Thyroid gland (tissue), 4 donors: ENCODE measurements at regions not wholly inside any gene's neighbourhood (a gene's known extent, or its start where the extent isn't known, plus 50 kb on each side); places are given as distances from the start of the nearest gene placed in this dataset.

Source experiments
- DNase-seq, 2 donors: peaks; one replicate each; pipeline ENCODE4 v3.0.0-alpha.2; 2019
- H3K27ac ChIP-seq, 3 donors: fragments of 200-600 bp; sonication (generic); 1 replicate in 2 of 3; 2 replicates in 1 of 3; pipeline ENCODE4 v1.5.1; 2016 to 2019; ENCODE audit warnings: mild to moderate bottlenecking in 1 of 3, moderate library complexity in 1 of 3
- H3K27me3 ChIP-seq: fragments of 200-600 bp; sonication (generic); one replicate; pipeline ENCODE4 v1.5.1; 2019
- H3K36me3 ChIP-seq, 2 donors: fragments of 200-600 bp; sonication (generic); one replicate each; pipeline ENCODE4 v1.5.1; 2016 to 2019
- H3K4me1 ChIP-seq, 2 donors: fragments of 200-600 bp; sonication (generic); one replicate each; pipeline ENCODE4 v1.5.1; 2017 to 2019
- H3K4me3 ChIP-seq, 3 donors: fragments of 200-600 bp; sonication (generic); replicated peaks in 1 of 3; 1 replicate in 2 of 3; 2 replicates in 1 of 3; pipeline ENCODE4 v1.5.1; 2016; ENCODE audit warnings: mild to moderate bottlenecking in 1 of 3
- H3K9me3 ChIP-seq: fragments of 200-600 bp; sonication (generic); one replicate; pipeline ENCODE4 v1.5.1; 2017
- POLR2A ChIP-seq, 2 donors: fragments of 450-650 bp; IDR thresholded peaks; one replicate each; pipeline ENCODE4 v1.6.1; 2017; ENCODE audit warnings: antibody characterized with exemption in 2 of 2, mild to moderate bottlenecking in 2 of 2, moderate library complexity in 1 of 2
- WGBS, 2 donors: methylation state at CpG; one replicate each; pipeline ENCODE4 v1.1.5; 2017; 5-methylcytosine and 5-hydroxymethylcytosine counted together
- intact Hi-C: fragments of 100-400 bp; cut with DNase I; formaldehyde crosslinking; loops from one replicate; pipeline ENCODE4 v1.15.1; 2023
- TF ChIP-seq, protein P1 (sequence below), 6 experiments: fragments of 200-600 bp in 3 of 6; fragments of 450-650 bp in 3 of 6; sonication (generic) in 3 of 6; IDR thresholded peaks; one replicate each; pipeline ENCODE4 v1.5.1; 2016 to 2019; ENCODE audit warnings: antibody characterized with exemption in 6 of 6, mild to moderate bottlenecking in 2 of 6, inconsistent platforms in 1 of 6, moderate library complexity in 1 of 6

DNA sequence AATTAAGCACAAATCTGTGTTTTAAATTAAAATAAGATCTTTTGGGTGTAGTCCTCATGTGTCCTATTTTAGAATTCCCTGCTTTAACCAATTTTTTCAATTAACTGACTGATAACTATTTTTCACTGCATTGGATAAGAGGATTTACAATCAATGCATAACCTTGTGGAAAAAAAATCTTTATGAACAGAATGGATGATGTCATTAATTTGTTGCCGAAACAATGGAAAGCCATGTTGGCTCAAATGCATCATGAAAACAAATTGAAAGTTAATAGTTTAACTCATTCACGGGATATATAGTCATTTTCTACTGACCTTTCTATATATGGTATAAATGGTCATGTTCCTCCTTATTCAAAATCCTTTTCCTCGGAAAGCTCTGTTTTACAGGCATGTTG is 82.3 kb downstream of the PRLHR start:
- no peaks in the 10 kb centered on the region for H3K27me3 ChIP-seq
- H3K9me3 ChIP-seq, result no peaks in the 10 kb centered on the region
- no peaks in the 10 kb centered on the region for H3K4me1 ChIP-seq
- no peaks in the 10 kb centered on the region for H3K36me3 ChIP-seq
- no peak for DNase-seq
- 92 to 94% methylated on average over 3 of the region's 3 CpGs for WGBS, 2 donors
- intact Hi-C loops, result no loop called here
- TF ChIP-seq, protein P1, sequence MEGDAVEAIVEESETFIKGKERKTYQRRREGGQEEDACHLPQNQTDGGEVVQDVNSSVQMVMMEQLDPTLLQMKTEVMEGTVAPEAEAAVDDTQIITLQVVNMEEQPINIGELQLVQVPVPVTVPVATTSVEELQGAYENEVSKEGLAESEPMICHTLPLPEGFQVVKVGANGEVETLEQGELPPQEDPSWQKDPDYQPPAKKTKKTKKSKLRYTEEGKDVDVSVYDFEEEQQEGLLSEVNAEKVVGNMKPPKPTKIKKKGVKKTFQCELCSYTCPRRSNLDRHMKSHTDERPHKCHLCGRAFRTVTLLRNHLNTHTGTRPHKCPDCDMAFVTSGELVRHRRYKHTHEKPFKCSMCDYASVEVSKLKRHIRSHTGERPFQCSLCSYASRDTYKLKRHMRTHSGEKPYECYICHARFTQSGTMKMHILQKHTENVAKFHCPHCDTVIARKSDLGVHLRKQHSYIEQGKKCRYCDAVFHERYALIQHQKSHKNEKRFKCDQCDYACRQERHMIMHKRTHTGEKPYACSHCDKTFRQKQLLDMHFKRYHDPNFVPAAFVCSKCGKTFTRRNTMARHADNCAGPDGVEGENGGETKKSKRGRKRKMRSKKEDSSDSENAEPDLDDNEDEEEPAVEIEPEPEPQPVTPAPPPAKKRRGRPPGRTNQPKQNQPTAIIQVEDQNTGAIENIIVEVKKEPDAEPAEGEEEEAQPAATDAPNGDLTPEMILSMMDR (IDR thresholded peaks at IDR 0.05), result no peak
- TF ChIP-seq POLR2A (IDR thresholded peaks at IDR 0.05), result no peak
- no peak overlapping the region for H3K27ac ChIP-seq
- no peak overlapping the region for H3K4me3 ChIP-seq

DNA sequence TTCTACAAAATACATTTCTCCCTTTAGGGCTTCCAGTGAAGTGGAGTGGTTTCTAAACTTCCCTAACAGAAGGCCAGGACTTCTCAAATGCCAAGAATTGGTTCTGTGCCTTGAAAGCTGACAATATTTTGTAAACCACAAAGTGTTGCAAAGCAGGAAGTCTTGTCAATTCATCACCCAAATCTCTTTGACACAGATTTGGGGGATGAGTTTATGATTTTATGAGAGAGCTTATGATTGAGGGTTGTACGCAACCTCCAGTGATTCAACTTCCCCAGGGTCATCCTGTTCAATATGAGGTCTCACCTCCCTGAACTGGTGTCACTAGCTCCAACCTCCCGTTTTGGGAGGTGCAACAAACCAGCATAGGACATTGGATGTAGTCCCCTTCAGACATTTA is 83.7 kb downstream of the PRLHR start:
- no peak overlapping the region for H3K27ac ChIP-seq
- 85 to 96% methylated on average over 2 of the region's 2 CpGs for WGBS, 2 donors
- H3K9me3 ChIP-seq, result no peaks in the 10 kb centered on the region
- no peak for DNase-seq
- no peaks in the 10 kb centered on the region for H3K27me3 ChIP-seq
- no peaks in the 10 kb centered on the region for H3K36me3 ChIP-seq
- intact Hi-C loops, result no loop called here
- no peak overlapping the region for H3K4me3 ChIP-seq
- TF ChIP-seq POLR2A (IDR thresholded peaks at IDR 0.05), result no peak
- TF ChIP-seq, protein P1 (IDR thresholded peaks at IDR 0.05), result no peak
- no peaks in the 10 kb centered on the region for H3K4me1 ChIP-seq

DNA sequence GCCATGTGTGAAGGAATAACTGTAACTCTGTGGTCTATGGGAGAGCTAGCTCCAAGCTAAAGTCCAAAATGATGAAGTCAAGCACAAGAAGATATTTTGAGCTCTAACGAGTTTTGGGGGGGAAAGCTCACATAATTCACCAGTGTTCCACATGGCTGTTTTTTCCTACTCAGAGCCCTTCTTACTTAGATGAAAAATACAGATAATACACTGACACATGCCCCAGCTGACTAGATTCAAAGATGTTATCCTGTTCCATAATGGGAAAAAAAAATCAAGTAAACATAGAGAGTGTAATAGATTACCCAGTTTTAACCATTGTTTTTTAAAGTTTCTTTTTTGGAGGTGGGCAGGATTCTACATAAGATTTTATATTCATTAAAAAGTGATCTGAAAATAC is 86.6 kb downstream of the PRLHR start:
- Histone ChIP-seq H3K36me3 (no peaks in the 10 kb centered on the region), H3K27me3 (no peaks in the 10 kb centered on the region), H3K4me1 (no peaks in the 10 kb centered on the region), H3K4me3 (no peak overlapping the region), H3K27ac (no peak overlapping the region), H3K9me3 (no peaks in the 10 kb centered on the region)
- no peak for DNase-seq
- 53 to 58% methylated on average over 1 of the region's 1 CpG for WGBS, 2 donors
- intact Hi-C loops, result no loop called here
- no peak for TF ChIP-seq POLR2A (IDR thresholded peaks at IDR 0.05)
- TF ChIP-seq, protein P1 (IDR thresholded peaks at IDR 0.05), result no peak

DNA sequence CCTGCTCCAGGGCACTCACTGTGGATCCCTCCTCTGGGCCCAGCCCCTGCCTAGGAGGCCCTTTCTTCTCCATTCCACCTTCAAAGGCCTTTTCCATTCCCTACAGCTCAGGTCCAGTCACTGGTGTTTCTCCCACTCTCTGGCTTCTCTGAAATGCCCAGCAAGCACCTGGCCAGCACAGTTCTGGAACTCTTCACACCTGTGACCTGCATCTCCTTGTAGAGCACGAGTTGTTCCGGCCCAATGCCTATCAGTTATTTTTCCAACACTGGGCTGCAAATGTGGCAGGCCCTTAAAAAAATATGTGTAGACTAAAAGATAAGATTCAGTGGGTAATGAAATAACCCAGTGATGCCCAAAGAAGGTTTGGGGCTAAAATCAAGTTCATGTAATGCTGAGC is 87.1 kb downstream of the PRLHR start:
- peak; percentile 64 to 74 for DNase-seq
- intact Hi-C loops, result no loop called here
- no peak overlapping the region for H3K4me3 ChIP-seq
- H3K27me3 ChIP-seq, result no peaks in the 10 kb centered on the region
- WGBS, 2 donors, result 36 to 48% methylated on average over 2 of the region's 2 CpGs
- no peaks in the 10 kb centered on the region for H3K9me3 ChIP-seq
- no peaks in the 10 kb centered on the region for H3K4me1 ChIP-seq
- no peak for TF ChIP-seq POLR2A (IDR thresholded peaks at IDR 0.05)
- TF ChIP-seq, protein P1 (IDR thresholded peaks at IDR 0.05), result no peak
- H3K36me3 ChIP-seq, result no peaks in the 10 kb centered on the region
- no peak overlapping the region for H3K27ac ChIP-seq

DNA sequence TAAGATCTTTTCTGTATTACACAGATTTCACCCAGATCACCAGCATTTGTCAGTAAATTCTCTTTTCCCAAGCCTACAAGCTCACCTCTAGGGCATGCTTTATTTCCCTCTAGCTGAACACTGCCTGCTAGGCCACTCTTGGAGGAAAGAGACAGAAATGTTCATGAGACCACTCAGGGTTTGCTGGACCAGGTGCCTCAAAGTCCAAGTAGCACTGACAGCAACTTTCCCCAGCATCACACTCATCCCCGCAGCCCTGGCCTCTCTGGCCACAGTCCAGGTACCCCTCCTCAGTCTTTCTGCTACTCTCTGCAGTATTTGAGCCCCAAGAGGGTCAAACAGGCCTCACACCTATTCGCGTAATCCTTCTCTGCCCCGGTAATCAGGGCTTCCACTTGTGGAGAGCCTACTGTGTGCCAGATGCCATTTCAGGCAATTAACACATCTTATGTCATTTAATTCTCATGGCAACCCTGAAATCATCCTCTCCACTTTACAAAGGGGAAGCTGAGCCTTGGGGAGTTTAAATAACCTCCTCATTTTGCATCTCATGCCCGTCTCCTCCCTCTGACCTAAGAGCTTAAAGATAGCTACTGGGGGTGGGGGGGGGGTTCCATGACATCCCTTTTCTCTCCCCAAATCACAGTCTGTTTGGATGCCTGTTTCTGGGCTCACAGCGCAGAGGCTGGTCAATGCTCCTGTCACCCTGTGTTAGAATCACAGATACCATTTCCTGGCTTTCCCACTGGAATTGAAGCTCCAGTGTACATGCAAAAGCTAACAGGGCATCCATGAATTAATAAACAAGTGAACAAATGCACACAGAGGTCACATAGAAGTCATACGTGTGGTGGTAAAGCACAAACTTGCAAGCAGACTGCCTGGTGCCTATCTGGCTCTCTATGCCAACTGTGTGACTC is 88.5 kb downstream of the PRLHR start:
- H3K4me1 ChIP-seq, result peaks cover 4 to 7% of the 10 kb centered on the region in 2 donors
- 89 to 93% methylated on average over 7 of the region's 7 CpGs for WGBS, 2 donors
- TF ChIP-seq POLR2A (IDR thresholded peaks at IDR 0.05), result no peak
- TF ChIP-seq, protein P1 (IDR thresholded peaks at IDR 0.05), result no peak
- no peaks in the 10 kb centered on the region for H3K9me3 ChIP-seq
- DNase-seq, result no peak
- intact Hi-C loops, result no loop called here
- no peak overlapping the region for H3K4me3 ChIP-seq
- H3K36me3 ChIP-seq, result no peaks in the 10 kb centered on the region
- H3K27ac ChIP-seq, result no peak overlapping the region
- H3K27me3 ChIP-seq, result no peaks in the 10 kb centered on the region
